ENCODE measurements at regions not wholly inside any gene's neighbourhood (a gene's known extent, or its start where the extent isn't known, plus 50 kb on each side); places are given as distances from the start of the nearest gene placed in this dataset.

DNA sequence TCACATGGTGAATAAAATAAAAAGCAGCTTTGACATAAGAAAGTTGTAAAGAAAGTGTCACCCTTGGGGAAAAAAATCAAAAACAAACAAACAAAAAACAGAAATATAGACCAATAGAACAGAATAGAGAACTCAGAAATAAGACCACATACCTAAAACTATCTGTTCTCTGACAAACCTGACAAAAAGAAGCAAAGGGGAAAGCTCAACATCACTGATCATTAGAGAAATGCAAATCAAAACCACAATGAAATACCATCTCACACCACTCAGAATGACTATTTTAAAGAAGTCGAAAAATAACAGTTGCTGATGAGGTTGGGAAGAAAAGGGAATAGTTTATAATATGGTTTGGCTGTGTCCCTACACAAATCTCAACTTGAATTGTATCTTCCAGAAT lies 159.1 kb downstream of the TINAG start:
- no peaks in the 10 kb centered on the region for H3K4me1 Mint-ChIP-seq (ENCODE audit: low read depth, unreplicated experiment)
- DNase-seq, result no peak
- no peaks in the 10 kb centered on the region for H3K27me3 Mint-ChIP-seq (ENCODE audit: unreplicated experiment)
- TF ChIP-seq, protein P1, sequence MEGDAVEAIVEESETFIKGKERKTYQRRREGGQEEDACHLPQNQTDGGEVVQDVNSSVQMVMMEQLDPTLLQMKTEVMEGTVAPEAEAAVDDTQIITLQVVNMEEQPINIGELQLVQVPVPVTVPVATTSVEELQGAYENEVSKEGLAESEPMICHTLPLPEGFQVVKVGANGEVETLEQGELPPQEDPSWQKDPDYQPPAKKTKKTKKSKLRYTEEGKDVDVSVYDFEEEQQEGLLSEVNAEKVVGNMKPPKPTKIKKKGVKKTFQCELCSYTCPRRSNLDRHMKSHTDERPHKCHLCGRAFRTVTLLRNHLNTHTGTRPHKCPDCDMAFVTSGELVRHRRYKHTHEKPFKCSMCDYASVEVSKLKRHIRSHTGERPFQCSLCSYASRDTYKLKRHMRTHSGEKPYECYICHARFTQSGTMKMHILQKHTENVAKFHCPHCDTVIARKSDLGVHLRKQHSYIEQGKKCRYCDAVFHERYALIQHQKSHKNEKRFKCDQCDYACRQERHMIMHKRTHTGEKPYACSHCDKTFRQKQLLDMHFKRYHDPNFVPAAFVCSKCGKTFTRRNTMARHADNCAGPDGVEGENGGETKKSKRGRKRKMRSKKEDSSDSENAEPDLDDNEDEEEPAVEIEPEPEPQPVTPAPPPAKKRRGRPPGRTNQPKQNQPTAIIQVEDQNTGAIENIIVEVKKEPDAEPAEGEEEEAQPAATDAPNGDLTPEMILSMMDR (IDR thresholded peaks at IDR 0.05; ENCODE audit: unreplicated experiment), result no peak
- no peaks in the 10 kb centered on the region for H3K36me3 Mint-ChIP-seq (ENCODE audit: insufficient read depth, unreplicated experiment)
- H3K27ac Mint-ChIP-seq (ENCODE audit: unreplicated experiment), result no peak overlapping the region
- BruUV-seq (replicated peaks), result no TSS peak
- H3K4me3 Mint-ChIP-seq (ENCODE audit: low read depth, unreplicated experiment), result no peak overlapping the region
- CTCF ChIA-PET, result no interaction called here
- intact Hi-C loops (cut with micrococcal nuclease; ENCODE audit: unreplicated experiment), result no loop called here
- no peaks in the 10 kb centered on the region for H3K9me3 Mint-ChIP-seq (ENCODE audit: low read depth, unreplicated experiment)

- H3K27me3 Mint-ChIP-seq (ENCODE audit: unreplicated experiment), result no peaks in the 10 kb centered on the region
- DNase-seq, result peak; percentile 24
- H3K36me3 Mint-ChIP-seq (ENCODE audit: insufficient read depth, unreplicated experiment), result no peaks in the 10 kb centered on the region
- H3K27ac Mint-ChIP-seq (ENCODE audit: unreplicated experiment), result peak overlapping the region; percentile 28
- CTCF ChIA-PET, result interaction anchor here (0.6 to 0.7 kb wide), 2 partner anchors 497 to 729 kb away, joined by 3 to 6 read pairs; no protein-coding TSS in a partner anchor
- intact Hi-C loops (cut with micrococcal nuclease; ENCODE audit: unreplicated experiment), result no loop called here
- peaks cover 15% of the 10 kb centered on the region for H3K4me1 Mint-ChIP-seq (ENCODE audit: low read depth, unreplicated experiment)
- BruUV-seq (replicated peaks), result no TSS peak
- no peak overlapping the region for H3K4me3 Mint-ChIP-seq (ENCODE audit: low read depth, unreplicated experiment)
- no peaks in the 10 kb centered on the region for H3K9me3 Mint-ChIP-seq (ENCODE audit: low read depth, unreplicated experiment)
- TF ChIP-seq, protein P1 (IDR thresholded peaks at IDR 0.05; ENCODE audit: unreplicated experiment), result no peak
Observed at GRCh38 chr6:54473328-54473727, 165.1 kb downstream of the TINAG start.

- BruUV-seq (replicated peaks), result no TSS peak
- intact Hi-C loops (cut with micrococcal nuclease; ENCODE audit: unreplicated experiment), result no loop called here
- no peaks in the 10 kb centered on the region for H3K27me3 Mint-ChIP-seq (ENCODE audit: unreplicated experiment)
Observed at GRCh38 chr6:54474898-54475297, 166.7 kb downstream of the TINAG start.

GRCh38 chr6:54481091-54481490 lies 172.8 kb downstream of the TINAG start:
- no peak overlapping the region for H3K27ac Mint-ChIP-seq (ENCODE audit: unreplicated experiment)
- TF ChIP-seq, protein P1 (IDR thresholded peaks at IDR 0.05; ENCODE audit: unreplicated experiment), result no peak
- H3K9me3 Mint-ChIP-seq (ENCODE audit: low read depth, unreplicated experiment), result peaks cover 2% of the 10 kb centered on the region
- H3K36me3 Mint-ChIP-seq (ENCODE audit: insufficient read depth, unreplicated experiment), result no peaks in the 10 kb centered on the region
- intact Hi-C loops (cut with micrococcal nuclease; ENCODE audit: unreplicated experiment), result no loop called here
- H3K27me3 Mint-ChIP-seq (ENCODE audit: unreplicated experiment), result no peaks in the 10 kb centered on the region
- H3K4me1 Mint-ChIP-seq (ENCODE audit: low read depth, unreplicated experiment), result peaks cover 14% of the 10 kb centered on the region
- CTCF ChIA-PET, result no interaction called here
- peak; percentile 41 for DNase-seq
- no TSS peak for BruUV-seq (replicated peaks)
- no peak overlapping the region for H3K4me3 Mint-ChIP-seq (ENCODE audit: low read depth, unreplicated experiment)

More at GRCh38 chr6:54474898-54475297, 166.7 kb downstream of the TINAG start:
- DNase-seq, result no peak
- Mint-ChIP-seq H3K4me3 (ENCODE audit: low read depth, unreplicated experiment) (no peak overlapping the region), H3K4me1 (ENCODE audit: low read depth, unreplicated experiment) (peaks cover 15% of the 10 kb centered on the region), H3K36me3 (ENCODE audit: insufficient read depth, unreplicated experiment) (no peaks in the 10 kb centered on the region), H3K27ac (ENCODE audit: unreplicated experiment) (no peak overlapping the region), H3K9me3 (ENCODE audit: low read depth, unreplicated experiment) (no peaks in the 10 kb centered on the region)
- TF ChIP-seq, protein P1 (IDR thresholded peaks at IDR 0.05; ENCODE audit: unreplicated experiment), result no peak
- CTCF ChIA-PET, result no interaction called here

Data from Calu3 (cell line).